ENCODE measurements at regions not wholly inside any gene's neighbourhood (a gene's known extent, or its start where the extent isn't known, plus 50 kb on each side); places are given as distances from the start of the nearest gene placed in this dataset.

DNA sequence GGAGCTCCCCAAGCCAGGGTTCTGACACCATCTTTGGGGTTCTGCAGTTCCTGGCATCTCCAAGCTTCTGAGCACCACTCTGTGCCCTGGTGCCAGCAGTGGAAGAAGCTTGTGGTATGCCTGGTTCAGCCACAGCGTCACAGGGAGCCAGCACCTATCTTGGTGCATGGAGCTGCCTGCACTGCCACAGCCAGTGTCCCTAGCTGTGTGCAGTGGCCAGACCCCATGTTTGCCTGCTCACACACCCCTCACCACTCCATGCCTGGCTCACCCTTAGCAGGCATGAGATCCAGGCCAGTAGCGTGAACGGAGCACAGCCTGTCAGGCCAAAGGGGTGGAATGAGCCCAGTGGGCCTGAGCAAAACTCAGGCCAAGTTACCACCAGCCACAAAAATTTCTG is 290.2 kb upstream of the LRATD1 start:
- H3K27ac ChIP-seq (replicated peaks in 1 of 4), result no peak overlapping the region
- H3K9me3 ChIP-seq, result no peaks in the 10 kb centered on the region
- TF ChIP-seq POLR2AphosphoS5 (IDR thresholded peaks at IDR 0.05) (no peak), POLR2A (IDR thresholded peaks at IDR 0.05; ENCODE audit: low read depth) (no peak), EP300 (IDR thresholded peaks at IDR 0.05) (no peak)
- TF ChIP-seq, protein P1, sequence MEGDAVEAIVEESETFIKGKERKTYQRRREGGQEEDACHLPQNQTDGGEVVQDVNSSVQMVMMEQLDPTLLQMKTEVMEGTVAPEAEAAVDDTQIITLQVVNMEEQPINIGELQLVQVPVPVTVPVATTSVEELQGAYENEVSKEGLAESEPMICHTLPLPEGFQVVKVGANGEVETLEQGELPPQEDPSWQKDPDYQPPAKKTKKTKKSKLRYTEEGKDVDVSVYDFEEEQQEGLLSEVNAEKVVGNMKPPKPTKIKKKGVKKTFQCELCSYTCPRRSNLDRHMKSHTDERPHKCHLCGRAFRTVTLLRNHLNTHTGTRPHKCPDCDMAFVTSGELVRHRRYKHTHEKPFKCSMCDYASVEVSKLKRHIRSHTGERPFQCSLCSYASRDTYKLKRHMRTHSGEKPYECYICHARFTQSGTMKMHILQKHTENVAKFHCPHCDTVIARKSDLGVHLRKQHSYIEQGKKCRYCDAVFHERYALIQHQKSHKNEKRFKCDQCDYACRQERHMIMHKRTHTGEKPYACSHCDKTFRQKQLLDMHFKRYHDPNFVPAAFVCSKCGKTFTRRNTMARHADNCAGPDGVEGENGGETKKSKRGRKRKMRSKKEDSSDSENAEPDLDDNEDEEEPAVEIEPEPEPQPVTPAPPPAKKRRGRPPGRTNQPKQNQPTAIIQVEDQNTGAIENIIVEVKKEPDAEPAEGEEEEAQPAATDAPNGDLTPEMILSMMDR (IDR thresholded peaks at IDR 0.05), result no peak
- no peaks in the 10 kb centered on the region for H3K4me1 ChIP-seq
- intact Hi-C loops (cut with DNase I), result no loop called here
- 93% methylated on average over 3 of the region's 3 CpGs for WGBS
- H3K4me3 ChIP-seq, result no peak overlapping the region
- no peak for DNase-seq (ENCODE audit: extremely low spot score)
- no peaks in the 10 kb centered on the region for H3K36me3 ChIP-seq
- H3K27me3 ChIP-seq, result no peaks in the 10 kb centered on the region

DNA sequence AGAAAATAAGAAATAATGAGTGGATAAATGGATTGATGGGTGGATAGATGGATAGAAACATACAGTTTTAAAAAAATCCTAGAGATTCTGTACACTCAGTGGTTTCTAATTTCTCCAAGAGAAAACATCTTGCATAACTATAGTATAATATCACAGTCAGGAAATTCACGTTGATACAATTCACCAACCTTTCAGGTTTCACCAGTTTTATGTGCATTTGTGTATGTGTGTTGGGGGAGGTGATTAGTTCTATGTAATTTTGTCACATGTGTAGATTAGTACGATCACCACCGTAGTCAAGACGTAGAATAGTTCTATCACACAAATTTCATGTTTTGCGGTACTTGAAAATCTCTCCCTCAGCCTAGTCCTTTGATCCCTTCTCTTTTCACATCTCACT is 288.2 kb upstream of the LRATD1 start:
- no peaks in the 10 kb centered on the region for H3K27me3 ChIP-seq
- H3K27ac ChIP-seq (replicated peaks in 1 of 4), result no peak overlapping the region
- no peaks in the 10 kb centered on the region for H3K36me3 ChIP-seq
- intact Hi-C loops (cut with DNase I), result no loop called here
- no peak for DNase-seq (ENCODE audit: extremely low spot score)
- no peaks in the 10 kb centered on the region for H3K9me3 ChIP-seq
- WGBS, result 91% methylated on average over 5 of the region's 5 CpGs
- no peaks in the 10 kb centered on the region for H3K4me1 ChIP-seq
- H3K4me3 ChIP-seq, result no peak overlapping the region
- no peak for TF ChIP-seq POLR2A (IDR thresholded peaks at IDR 0.05; ENCODE audit: low read depth)
- TF ChIP-seq, protein P1 (IDR thresholded peaks at IDR 0.05), result no peak

DNA sequence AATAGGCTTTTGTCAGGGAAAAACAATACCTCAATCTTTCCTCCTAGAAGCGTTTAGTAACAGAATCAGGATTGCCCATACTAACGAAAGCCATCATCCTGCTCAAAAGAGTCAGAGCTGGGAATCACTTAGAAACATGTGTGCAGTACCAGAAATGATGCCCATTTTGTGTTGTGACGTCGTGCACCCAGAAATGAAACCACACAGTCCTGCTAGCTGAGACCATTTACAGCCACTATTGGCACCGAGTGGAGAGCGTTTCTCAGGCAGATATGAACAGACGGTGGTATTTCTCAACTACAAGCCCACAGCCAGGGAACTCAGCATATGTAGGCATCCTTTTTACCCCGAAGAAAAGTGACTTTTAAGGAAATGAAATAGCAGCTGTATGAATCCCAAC is 284.3 kb upstream of the LRATD1 start:
- DNase-seq (ENCODE audit: extremely low spot score), result no peak
- Histone ChIP-seq H3K4me3 (no peak overlapping the region), H3K4me1 (no peaks in the 10 kb centered on the region), H3K27ac (replicated peaks in 1 of 4) (no peak overlapping the region), H3K36me3 (no peaks in the 10 kb centered on the region), H3K9me3 (no peaks in the 10 kb centered on the region), H3K27me3 (no peaks in the 10 kb centered on the region)
- intact Hi-C loops (cut with DNase I), result no loop called here
- no peak for TF ChIP-seq POLR2A (IDR thresholded peaks at IDR 0.05; ENCODE audit: low read depth)
- TF ChIP-seq EP300 (IDR thresholded peaks at IDR 0.05), result no peak
- TF ChIP-seq POLR2AphosphoS5 (IDR thresholded peaks at IDR 0.05), result no peak
- TF ChIP-seq, protein P1 (IDR thresholded peaks at IDR 0.05), result no peak
- 74% methylated on average over 8 of the region's 8 CpGs for WGBS

GRCh38 chr2:14350856-14351255 is 281.7 kb upstream of the LRATD1 start:
- no peak for DNase-seq (ENCODE audit: extremely low spot score)
- Histone ChIP-seq H3K27me3 (no peaks in the 10 kb centered on the region), H3K4me3 (no peak overlapping the region), H3K27ac (replicated peaks in 1 of 4) (no peak overlapping the region), H3K4me1 (no peaks in the 10 kb centered on the region), H3K9me3 (no peaks in the 10 kb centered on the region), H3K36me3 (no peaks in the 10 kb centered on the region)
- intact Hi-C loops (cut with DNase I), result no loop called here
- TF ChIP-seq, protein P1 (IDR thresholded peaks at IDR 0.05), result no peak
- TF ChIP-seq POLR2A (IDR thresholded peaks at IDR 0.05; ENCODE audit: low read depth) (no peak), POLR2AphosphoS5 (IDR thresholded peaks at IDR 0.05) (no peak), EP300 (IDR thresholded peaks at IDR 0.05) (no peak)

DNA sequence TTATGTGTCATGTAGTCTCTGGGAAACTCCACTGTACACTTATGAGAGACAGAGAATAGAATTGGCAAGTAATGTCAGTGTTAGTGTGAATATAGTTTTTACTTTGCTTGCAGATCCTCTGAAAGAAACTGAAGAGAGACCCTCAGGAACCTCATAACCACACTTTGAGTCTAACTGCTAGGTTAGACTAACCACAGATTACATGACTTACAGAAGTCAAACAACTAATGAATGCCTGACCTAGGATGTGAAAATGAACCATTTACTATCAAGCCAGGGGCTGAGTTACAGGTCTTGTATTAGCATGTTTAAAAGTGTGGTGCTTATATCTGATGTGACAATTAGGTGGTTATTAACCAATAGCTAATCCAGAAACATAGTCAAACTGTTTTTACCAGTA is 280.4 kb upstream of the LRATD1 start:
- DNase-seq (ENCODE audit: extremely low spot score), result no peak
- Histone ChIP-seq H3K4me1 (no peaks in the 10 kb centered on the region), H3K9me3 (no peaks in the 10 kb centered on the region), H3K4me3 (no peak overlapping the region), H3K27ac (replicated peaks in 1 of 4) (no peak overlapping the region), H3K27me3 (no peaks in the 10 kb centered on the region), H3K36me3 (no peaks in the 10 kb centered on the region)
- intact Hi-C loops (cut with DNase I), result no loop called here
- no peak for TF ChIP-seq EP300 (IDR thresholded peaks at IDR 0.05)
- TF ChIP-seq POLR2AphosphoS5 (IDR thresholded peaks at IDR 0.05), result no peak
- no peak for TF ChIP-seq POLR2A (IDR thresholded peaks at IDR 0.05; ENCODE audit: low read depth)
